Endothelial cell of umbilical vein (primary cell): ENCODE measurements at regions not wholly inside any gene's neighbourhood (a gene's known extent, or its start where the extent isn't known, plus 50 kb on each side); places are given as distances from the start of the nearest gene placed in this dataset.

Experiments
- BruUV-seq: library from RNA; stranded (reverse); fragments of 400-500 nt; replicated peaks from 2 replicates; lab custom pipeline; 2021; lab: Mats Ljungman, UMichigan
- CTCF ChIA-PET: fragments of 300-600, 350-600 bp; sonication (Branson Sonifier 250); formaldehyde crosslinking; loops from one replicate; lab custom pipeline; 2021; ENCODE audit warnings: antibody characterized with exemption, inconsistent platforms; lab: Charles Lee
- POLR2A ChIA-PET: fragments of 300-600, 350-600 bp; sonication (Branson Sonifier 250); formaldehyde crosslinking; loops from one replicate; lab custom pipeline; 2021; ENCODE audit warnings: antibody characterized with exemption, inconsistent platforms; lab: Charles Lee
- DNase-seq: peaks from one replicate; pipeline ENCODE4 v3.0.0-alpha.2; 2011; ENCODE audit warnings: low read depth, low spot score
- FAIRE-seq: peaks from 2 replicates; lab custom pipeline; 2011; peaks lifted over from hg19 to GRCh38; lab: Jason Lieb, UNC
- H2AFZ ChIP-seq: 2 replicates; pipeline ENCODE4 v1.6.0; 2012; ENCODE audit warnings: low read depth, low read length, control low read depth, inconsistent platforms
- H3K27ac ChIP-seq: 2 replicates; pipeline ENCODE4 v1.5.1; 2011; ENCODE audit warnings: low read depth, mild to moderate bottlenecking, control low read depth, low read length, moderate library complexity; ENCODE audit not compliant: insufficient read depth
- H3K27me3 ChIP-seq, 2 experiments: 2 replicates each; pipeline versions ENCODE4 v1.6.0 to v1.6.1; 2011; ENCODE audit warnings: low read length in 2 of 2, mixed read lengths in 1 of 2; ENCODE audit not compliant: control insufficient read depth in 2 of 2, insufficient read depth in 2 of 2
- H3K36me3 ChIP-seq, 2 experiments: 2 replicates in 1 of 2; 3 replicates in 1 of 2; pipeline ENCODE4 v1.5.1; 2011; ENCODE audit warnings: low read length in 2 of 2, mild to moderate bottlenecking in 1 of 2, moderate library complexity in 1 of 2; ENCODE audit not compliant: control insufficient read depth in 2 of 2, insufficient read depth in 2 of 2; ENCODE audit errors: extremely low read depth in 1 of 2
- H3K4me1 ChIP-seq: 3 replicates; pipeline ENCODE4 v1.5.1; 2011; ENCODE audit warnings: mild to moderate bottlenecking, low read length; ENCODE audit not compliant: control insufficient read depth, insufficient read depth; ENCODE audit errors: extremely low read depth
- H3K4me2 ChIP-seq: 2 replicates; pipeline ENCODE4 v1.6.1; 2011; ENCODE audit warnings: low read length, control low read depth, mixed read lengths; ENCODE audit not compliant: insufficient read depth
- H3K4me3 ChIP-seq, 3 experiments: fragments of 200-600 bp in 1 of 3; sonication (generic), shearing (Covaris generic) in 1 of 3; replicated peaks in 1 of 3; 2 replicates each; pipeline ENCODE4 v1.5.1; 2011 to 2016; ENCODE audit warnings: control low read depth in 3 of 3, low read length in 3 of 3, mild to moderate bottlenecking in 2 of 3, inconsistent platforms in 1 of 3, low read depth in 1 of 3, moderate library complexity in 1 of 3; ENCODE audit not compliant: insufficient read depth in 1 of 3
- H3K79me2 ChIP-seq: 2 replicates; pipeline ENCODE4 v1.6.0; 2012; ENCODE audit warnings: low read length, inconsistent platforms; ENCODE audit not compliant: control insufficient read depth, insufficient read depth
- H3K9ac ChIP-seq: replicated peaks from 2 replicates; pipeline ENCODE3; 2011; ENCODE audit warnings: low read length, control low read depth; ENCODE audit not compliant: insufficient read depth; ENCODE audit errors: extremely low read depth
- H3K9me1 ChIP-seq: replicated peaks from 3 replicates; pipeline ENCODE4 v1.6.0; 2011; ENCODE audit warnings: mild to moderate bottlenecking, low read length; ENCODE audit not compliant: control insufficient read depth, insufficient read depth; ENCODE audit errors: extremely low read depth
- H3K9me3 ChIP-seq: replicated peaks from 2 replicates; pipeline ENCODE4 v1.5.1; 2012; ENCODE audit warnings: low read length, inconsistent platforms; ENCODE audit not compliant: control insufficient read depth, insufficient read depth
- H4K20me1 ChIP-seq: replicated peaks from 2 replicates; pipeline ENCODE3; 2011; ENCODE audit warnings: mild to moderate bottlenecking, low read length; ENCODE audit not compliant: control insufficient read depth, insufficient read depth; ENCODE audit errors: extremely low read depth
- CTCF ChIP-seq, 2 donors: IDR thresholded peaks; 1 replicate in 1 of 2; 2 replicates in 1 of 2; pipeline ENCODE4 v1.5.1; 2011; ENCODE audit warnings: low read length in 2 of 2, mild to moderate bottlenecking in 2 of 2, moderate library complexity in 2 of 2, control low read depth in 1 of 2, inconsistent platforms in 1 of 2, low read depth in 1 of 2; ENCODE audit not compliant: insufficient read depth in 1 of 2; ENCODE audit errors: extremely low read depth in 1 of 2
- EZH2 ChIP-seq: IDR thresholded peaks from 2 replicates; pipeline ENCODE4 v1.6.1; 2012; ENCODE audit warnings: borderline replicate concordance, low read depth, mild to moderate bottlenecking, moderate library complexity, low read length, inconsistent platforms; ENCODE audit not compliant: severe bottlenecking
- FOS ChIP-seq: IDR thresholded peaks from 2 replicates; pipeline ENCODE4 v1.6.1; 2011; ENCODE audit warnings: mild to moderate bottlenecking, low read length, moderate library complexity, borderline replicate concordance; ENCODE audit not compliant: insufficient read depth
- GATA2 ChIP-seq: IDR thresholded peaks from 2 replicates; pipeline ENCODE4 v1.7.0; 2011; ENCODE audit warnings: low read depth, mild to moderate bottlenecking, moderate library complexity, mixed read lengths, low read length; ENCODE audit not compliant: insufficient read length, insufficient read depth
- JUN ChIP-seq: IDR thresholded peaks from 2 replicates; pipeline ENCODE4 v1.6.1; 2011; ENCODE audit warnings: borderline replicate concordance, low read depth; ENCODE audit not compliant: insufficient read length, insufficient read depth
- MAX ChIP-seq: IDR thresholded peaks from 2 replicates; pipeline ENCODE4 v1.6.1; 2011; ENCODE audit not compliant: insufficient read depth, insufficient read length
- MYC ChIP-seq: IDR thresholded peaks from one replicate; pipeline ENCODE4 v1.6.1; 2011; ENCODE audit warnings: mild to moderate bottlenecking, low read depth, low read length
- POLR2A ChIP-seq: IDR thresholded peaks from 2 replicates; pipeline ENCODE4 v1.6.1; 2012; ENCODE audit warnings: low read depth, mild to moderate bottlenecking, control low read depth, low read length
- POLR2AphosphoS5 ChIP-seq: IDR thresholded peaks from 2 replicates; pipeline ENCODE4 v1.6.1; 2012; ENCODE audit warnings: low read depth, mild to moderate bottlenecking, control low read depth, low read length, moderate library complexity; ENCODE audit not compliant: insufficient read depth
- dilution Hi-C: fragments of 300-500 bp; cut with MboI; formaldehyde crosslinking; loops from one replicate; pipeline ENCODE4 v1.15.0; 2019; ENCODE audit warnings: low sequenced_read_pairs; ENCODE audit not compliant: extremely low pct_ligation_motif_present
- intact Hi-C: fragments of 100-400 bp; cut with micrococcal nuclease; formaldehyde crosslinking; loops from one replicate; pipeline ENCODE4 v1.10.0; 2022

- peak; percentile 22 for TF ChIP-seq JUN
- no peak for TF ChIP-seq FOS
- Histone ChIP-seq H3K4me2 (no peak overlapping the region), H3K79me2 (no peaks in the 10 kb centered on the region), H3K27me3 (no peaks in the 10 kb centered on the region), H3K4me1 (peaks cover 16% of the 10 kb centered on the region), H3K9ac (no peak overlapping the region), H3K4me3 (no peak overlapping the region), H4K20me1 (no peaks in the 10 kb centered on the region), H3K36me3 (no peaks in the 10 kb centered on the region), H3K27ac (peak overlapping the region; percentile 20), H3K9me3 (no peaks in the 10 kb centered on the region), H3K9me1 (no peaks in the 10 kb centered on the region), H2AFZ (no peak overlapping the region)
- no TSS peak for BruUV-seq
- dilution Hi-C loops (no loop called here), intact Hi-C loops (no loop called here)
- POLR2A ChIA-PET = no interaction called here
- CTCF ChIA-PET = interaction anchor here (0.9 kb wide), 1 partner anchor 136 kb away, joined by 3 read pairs; no protein-coding TSS in a partner anchor
- DNase-seq = peak; percentile 74
- FAIRE-seq = peak; percentile 49
Measured at GRCh38 chr13:44300895-44301638, 72.6 kb upstream of the SERP2 start.

- no peaks in the 10 kb centered on the region for H3K9me1 ChIP-seq
- no peaks in the 10 kb centered on the region for H3K27me3 ChIP-seq
- H2AFZ ChIP-seq = no peak overlapping the region
- DNase-seq (no peak), FAIRE-seq (no peak)
- H3K27ac ChIP-seq = no peak overlapping the region
- no peaks in the 10 kb centered on the region for H4K20me1 ChIP-seq
- dilution Hi-C loops (no loop called here), intact Hi-C loops (no loop called here)
- TF ChIP-seq FOS = no peak
- no peak for TF ChIP-seq JUN
- no peak for TF ChIP-seq GATA2
- no peak for TF ChIP-seq EZH2
- TF ChIP-seq POLR2A = no peak
- no peak for TF ChIP-seq CTCF (IDR thresholded peaks at IDR 0.05; ENCODE audit: extremely low read depth in 1 of 2, insufficient read depth in 1 of 2, low read depth in 1 of 2, low read length in 2 of 2)
- no peak for TF ChIP-seq MYC
- TF ChIP-seq MAX = no peak
- TF ChIP-seq POLR2AphosphoS5 = no peak
- CTCF ChIA-PET = no interaction called here
- H3K79me2 ChIP-seq = no peaks in the 10 kb centered on the region
- H3K36me3 ChIP-seq = no peaks in the 10 kb centered on the region
- no peaks in the 10 kb centered on the region for H3K9me3 ChIP-seq
- no peak overlapping the region for H3K4me3 ChIP-seq
- H3K4me2 ChIP-seq = no peak overlapping the region
- no TSS peak for BruUV-seq
- peaks cover 18% of the 10 kb centered on the region for H3K4me1 ChIP-seq
- no peak overlapping the region for H3K9ac ChIP-seq
- POLR2A ChIA-PET = no interaction called here
Measured at GRCh38 chr13:44301639-44302015, 72.0 kb upstream of the SERP2 start.
